ENCODE measurements at regions not wholly inside any gene's neighbourhood (a gene's known extent, or its start where the extent isn't known, plus 50 kb on each side); places are given as distances from the start of the nearest gene placed in this dataset.

DNA sequence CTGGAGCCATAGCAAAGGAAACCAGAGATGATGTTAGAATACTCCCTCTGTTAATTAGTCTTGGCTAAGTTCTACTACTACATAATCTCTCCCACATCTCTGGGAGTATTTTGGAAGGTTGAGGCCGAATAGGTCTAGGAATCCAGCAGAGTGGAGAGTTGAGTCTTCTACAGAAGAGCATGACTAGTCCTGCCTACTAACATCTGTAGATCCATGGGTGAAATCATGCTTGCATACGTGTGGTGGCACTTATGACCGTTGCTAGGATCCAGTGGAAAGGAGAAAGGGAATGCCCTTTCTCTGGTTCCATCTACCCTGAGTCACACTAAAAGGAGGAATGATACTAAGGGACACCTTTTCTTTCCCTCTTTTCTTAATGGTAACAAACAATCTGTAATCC, 425.4 kb downstream of the KDM5D start:
- Histone ChIP-seq H3K36me3 (ENCODE audit: control insufficient read depth, insufficient read depth, low read length) (no peaks in the 10 kb centered on the region), H3K27me3 (ENCODE audit: control insufficient read depth, insufficient read depth, low read length) (no peaks in the 10 kb centered on the region), H3K9me3 (ENCODE audit: control insufficient read depth, low read length) (no peaks in the 10 kb centered on the region), H3K9ac (ENCODE audit: low read length) (no peak overlapping the region), H3K4me1 (ENCODE audit: control insufficient read depth, insufficient read depth, low read length) (peaks cover 12% of the 10 kb centered on the region), H3K4me3 (ENCODE audit: low read length) (no peak overlapping the region)

DNA sequence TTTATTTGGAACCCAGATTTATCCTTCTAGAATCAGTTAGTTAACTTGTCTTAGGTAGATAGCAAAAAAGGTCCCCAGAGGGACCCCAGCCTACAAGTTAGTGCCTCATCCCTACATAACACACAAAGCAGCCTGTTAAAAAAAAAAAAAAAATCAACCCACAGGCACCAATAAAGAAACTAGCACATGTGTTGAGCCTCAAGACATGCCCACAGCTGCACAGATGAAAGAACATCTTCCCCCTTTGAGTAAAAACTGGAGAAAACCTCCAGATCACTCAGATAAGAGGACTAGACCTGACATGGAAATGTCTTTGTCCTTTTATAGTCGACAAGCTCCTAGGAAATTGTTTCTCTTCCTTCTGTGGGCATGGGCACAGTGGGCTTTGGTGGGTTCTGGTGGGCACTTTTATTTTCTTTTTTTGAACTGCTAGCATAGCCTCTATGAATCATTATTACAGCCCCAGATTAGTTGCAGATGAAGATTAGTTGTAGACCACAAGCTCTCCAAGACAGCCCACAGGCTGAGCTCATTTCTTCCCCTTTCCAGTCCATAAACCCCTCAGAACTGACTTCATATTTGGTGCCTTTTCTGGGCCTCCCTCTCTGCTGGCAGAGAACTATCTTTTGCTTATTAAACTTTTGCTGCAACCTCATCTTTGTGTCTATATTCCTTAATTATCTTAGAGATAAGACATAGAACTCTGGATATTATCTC, 427.1 kb downstream of the KDM5D start:
- Histone ChIP-seq H3K36me3 (ENCODE audit: control insufficient read depth, insufficient read depth, low read length) (no peaks in the 10 kb centered on the region), H3K4me1 (ENCODE audit: control insufficient read depth, insufficient read depth, low read length) (peaks cover 6% of the 10 kb centered on the region), H3K4me3 (ENCODE audit: low read length) (no peak overlapping the region), H3K9ac (ENCODE audit: low read length) (no peak overlapping the region), H3K9me3 (ENCODE audit: control insufficient read depth, low read length) (no peaks in the 10 kb centered on the region), H3K27me3 (ENCODE audit: control insufficient read depth, insufficient read depth, low read length) (no peaks in the 10 kb centered on the region)

DNA sequence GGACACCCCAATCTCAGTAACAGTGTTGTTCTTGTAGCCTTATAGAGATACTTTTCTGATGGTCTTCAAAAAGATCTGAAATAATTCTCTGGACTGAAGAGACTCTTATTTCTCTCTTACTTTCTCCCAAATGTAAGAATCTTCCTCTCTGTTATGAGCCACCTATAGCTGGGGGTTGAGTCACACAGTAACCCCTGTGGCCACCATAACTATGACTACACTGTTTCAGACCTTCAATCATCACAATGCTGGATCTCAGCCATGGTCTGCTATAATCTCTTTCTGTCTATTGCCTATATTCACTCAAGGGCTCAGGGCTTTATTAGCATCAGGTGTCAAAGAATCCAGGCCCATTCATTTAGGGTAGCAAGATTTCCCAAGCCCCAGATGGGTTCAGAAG, 436.9 kb downstream of the KDM5D start:
- no peak overlapping the region for H3K9ac ChIP-seq (ENCODE audit: low read length)
- no peak overlapping the region for H3K4me3 ChIP-seq (ENCODE audit: low read length)
- H3K36me3 ChIP-seq (ENCODE audit: control insufficient read depth, insufficient read depth, low read length): no peaks in the 10 kb centered on the region
- H3K27me3 ChIP-seq (ENCODE audit: control insufficient read depth, insufficient read depth, low read length): no peaks in the 10 kb centered on the region
- peaks cover 3% of the 10 kb centered on the region for H3K4me1 ChIP-seq (ENCODE audit: control insufficient read depth, insufficient read depth, low read length)
- no peaks in the 10 kb centered on the region for H3K9me3 ChIP-seq (ENCODE audit: control insufficient read depth, low read length)

DNA sequence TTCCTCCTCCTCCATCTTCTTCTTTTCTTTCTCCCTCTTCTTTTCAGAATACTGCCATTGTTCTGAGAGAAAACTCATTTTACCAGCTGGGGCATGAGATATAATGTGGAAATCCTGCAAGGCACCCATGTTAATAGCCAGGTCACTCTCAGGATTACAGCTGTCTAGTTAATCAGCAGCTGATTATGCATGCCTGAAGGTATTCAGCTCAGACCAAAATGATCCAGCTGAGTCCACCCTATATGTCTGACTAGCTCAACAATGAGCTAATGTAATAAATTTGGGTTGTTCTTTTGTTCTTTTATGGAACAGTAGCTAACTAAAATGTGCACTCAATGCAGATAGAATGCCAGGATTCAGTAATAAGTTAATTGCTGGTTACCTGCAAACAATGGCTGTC, 441.4 kb downstream of the KDM5D start:
- H3K36me3 ChIP-seq (ENCODE audit: control insufficient read depth, insufficient read depth, low read length): no peaks in the 10 kb centered on the region

DNA sequence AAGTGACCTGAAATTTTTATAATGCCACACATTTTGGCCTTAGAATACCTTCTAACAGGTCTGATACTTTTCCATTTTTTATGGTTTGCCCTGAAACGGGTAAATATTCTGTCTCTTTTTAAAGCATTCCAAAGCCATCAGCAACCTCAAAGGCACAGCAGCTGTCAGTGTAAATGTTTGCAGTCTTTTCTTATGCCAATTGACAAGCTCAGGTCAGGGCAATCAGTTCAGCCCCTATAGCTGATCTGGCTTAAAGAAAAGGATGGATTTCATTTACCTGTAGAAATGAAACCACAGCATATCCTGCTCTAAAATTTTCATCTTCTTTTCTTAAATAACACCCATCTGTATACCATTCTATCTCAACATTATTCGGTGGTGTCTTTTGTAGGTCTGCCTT, 453.6 kb downstream of the KDM5D start:
- no peaks in the 10 kb centered on the region for H3K4me1 ChIP-seq (ENCODE audit: control insufficient read depth, insufficient read depth, low read length)
- H3K9me3 ChIP-seq (ENCODE audit: control insufficient read depth, low read length): no peaks in the 10 kb centered on the region
- no peak overlapping the region for H3K9ac ChIP-seq (ENCODE audit: low read length)
- H3K4me3 ChIP-seq (ENCODE audit: low read length): no peak overlapping the region
- no peaks in the 10 kb centered on the region for H3K36me3 ChIP-seq (ENCODE audit: control insufficient read depth, insufficient read depth, low read length)
- H3K27me3 ChIP-seq (ENCODE audit: control insufficient read depth, insufficient read depth, low read length): no peaks in the 10 kb centered on the region

More for the DNA sequence above, 441.4 kb downstream of the KDM5D start:
- no peaks in the 10 kb centered on the region for H3K27me3 ChIP-seq (ENCODE audit: control insufficient read depth, insufficient read depth, low read length)
- no peak overlapping the region for H3K4me3 ChIP-seq (ENCODE audit: low read length)
- no peak overlapping the region for H3K9ac ChIP-seq (ENCODE audit: low read length)
- H3K9me3 ChIP-seq (ENCODE audit: control insufficient read depth, low read length): no peaks in the 10 kb centered on the region
- peaks cover 3% of the 10 kb centered on the region for H3K4me1 ChIP-seq (ENCODE audit: control insufficient read depth, insufficient read depth, low read length)

DNA sequence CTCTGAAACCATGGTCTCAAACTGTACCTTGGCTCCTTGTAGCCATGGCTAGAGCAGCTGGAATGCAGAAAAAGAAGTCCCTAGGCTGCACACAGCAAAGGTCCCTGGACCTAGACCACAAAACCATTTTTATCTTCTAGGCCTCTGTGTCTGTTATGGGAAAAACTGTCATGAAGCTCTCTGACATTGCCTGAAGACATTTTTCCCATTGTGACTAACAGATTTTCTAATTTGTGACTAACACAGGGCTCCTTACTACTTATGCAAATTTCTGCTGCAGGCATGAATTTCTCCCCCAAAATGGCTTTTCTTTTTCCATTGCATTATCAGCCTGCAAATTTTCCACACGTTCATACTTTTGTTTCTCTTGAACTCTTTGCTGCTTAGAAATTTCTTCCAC, 470.4 kb downstream of the KDM5D start:
- Histone ChIP-seq H3K4me3 (ENCODE audit: low read length) (no peak overlapping the region), H3K9ac (ENCODE audit: low read length) (no peak overlapping the region), H3K9me3 (ENCODE audit: control insufficient read depth, low read length) (no peaks in the 10 kb centered on the region), H3K36me3 (ENCODE audit: control insufficient read depth, insufficient read depth, low read length) (no peaks in the 10 kb centered on the region), H3K4me1 (ENCODE audit: control insufficient read depth, insufficient read depth, low read length) (no peaks in the 10 kb centered on the region), H3K27me3 (ENCODE audit: control insufficient read depth, insufficient read depth, low read length) (no peaks in the 10 kb centered on the region)

DNA sequence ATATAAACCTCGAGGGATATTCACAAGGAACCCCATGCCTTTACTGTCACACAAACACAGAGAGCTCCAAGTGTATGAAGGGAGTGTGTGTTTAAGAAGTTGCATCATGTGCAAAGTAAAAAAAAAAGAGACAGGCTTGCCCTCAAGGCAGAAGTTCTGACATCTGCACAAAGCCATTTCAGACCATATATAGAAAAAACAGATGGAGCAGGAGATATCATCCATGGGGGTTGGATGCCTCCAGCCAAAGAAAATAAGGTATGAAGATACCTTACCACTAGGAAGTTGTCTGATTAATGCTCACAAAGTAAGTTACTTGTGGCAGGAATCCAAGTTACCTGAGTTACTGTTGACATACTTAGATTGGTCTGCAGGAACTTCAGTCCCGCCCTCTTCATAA, 476.2 kb downstream of the KDM5D start:
- no peaks in the 10 kb centered on the region for H3K27me3 ChIP-seq (ENCODE audit: control insufficient read depth, insufficient read depth, low read length)
- H3K9ac ChIP-seq (ENCODE audit: low read length): no peak overlapping the region
- no peaks in the 10 kb centered on the region for H3K9me3 ChIP-seq (ENCODE audit: control insufficient read depth, low read length)
- H3K36me3 ChIP-seq (ENCODE audit: control insufficient read depth, insufficient read depth, low read length): no peaks in the 10 kb centered on the region
- H3K4me3 ChIP-seq (ENCODE audit: low read length): no peak overlapping the region
- peaks cover 17% of the 10 kb centered on the region for H3K4me1 ChIP-seq (ENCODE audit: control insufficient read depth, insufficient read depth, low read length)

DNA sequence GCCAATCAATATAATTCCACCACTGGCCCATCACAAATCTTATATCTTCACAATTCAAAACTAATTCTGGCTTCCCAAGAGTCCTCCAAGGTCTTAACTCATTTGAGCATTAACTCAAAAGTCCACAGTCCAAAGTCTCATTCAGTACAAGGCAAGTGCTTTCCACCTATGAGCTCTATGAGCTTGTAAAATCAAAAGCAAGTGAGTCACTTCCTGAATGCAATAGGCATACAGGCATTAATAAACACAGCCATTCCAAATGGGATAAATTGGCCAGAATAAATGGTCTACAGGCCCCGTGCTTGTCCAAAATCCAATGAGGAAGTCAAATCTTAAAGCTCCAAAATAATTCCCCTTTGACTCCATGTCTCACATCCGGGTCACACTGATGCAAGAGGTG, 479.1 kb downstream of the KDM5D start:
- Histone ChIP-seq H3K4me3 (ENCODE audit: low read length) (no peak overlapping the region), H3K4me1 (ENCODE audit: control insufficient read depth, insufficient read depth, low read length) (peaks cover 17% of the 10 kb centered on the region), H3K27me3 (ENCODE audit: control insufficient read depth, insufficient read depth, low read length) (no peaks in the 10 kb centered on the region), H3K36me3 (ENCODE audit: control insufficient read depth, insufficient read depth, low read length) (no peaks in the 10 kb centered on the region), H3K9ac (ENCODE audit: low read length) (no peak overlapping the region), H3K9me3 (ENCODE audit: control insufficient read depth, low read length) (no peaks in the 10 kb centered on the region)

DNA sequence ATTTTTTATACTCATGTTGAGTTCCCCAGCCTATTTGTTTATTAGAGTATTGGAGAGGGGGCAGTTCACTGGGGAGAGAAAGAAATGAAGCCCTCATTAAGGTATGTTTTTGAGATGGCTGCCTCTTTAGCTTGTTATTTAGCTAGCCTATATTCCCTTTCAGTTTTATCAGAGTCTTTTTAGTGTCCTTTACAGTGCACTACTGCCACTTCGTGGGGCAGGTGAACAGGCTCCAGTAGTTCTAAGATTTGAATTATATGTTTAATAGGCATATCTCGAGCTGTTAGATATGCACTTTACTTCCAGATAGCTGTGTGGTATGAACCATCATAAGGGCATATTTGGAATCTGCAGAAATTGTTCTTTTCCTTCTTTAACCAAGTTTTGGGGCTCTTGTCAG, 482.2 kb downstream of the KDM5D start:
- no peak overlapping the region for H3K9ac ChIP-seq (ENCODE audit: low read length)
- H3K27me3 ChIP-seq (ENCODE audit: control insufficient read depth, insufficient read depth, low read length): no peaks in the 10 kb centered on the region
- H3K4me1 ChIP-seq (ENCODE audit: control insufficient read depth, insufficient read depth, low read length): peaks cover 11% of the 10 kb centered on the region
- H3K36me3 ChIP-seq (ENCODE audit: control insufficient read depth, insufficient read depth, low read length): no peaks in the 10 kb centered on the region
- no peaks in the 10 kb centered on the region for H3K9me3 ChIP-seq (ENCODE audit: control insufficient read depth, low read length)
- H3K4me3 ChIP-seq (ENCODE audit: low read length): no peak overlapping the region

DNA sequence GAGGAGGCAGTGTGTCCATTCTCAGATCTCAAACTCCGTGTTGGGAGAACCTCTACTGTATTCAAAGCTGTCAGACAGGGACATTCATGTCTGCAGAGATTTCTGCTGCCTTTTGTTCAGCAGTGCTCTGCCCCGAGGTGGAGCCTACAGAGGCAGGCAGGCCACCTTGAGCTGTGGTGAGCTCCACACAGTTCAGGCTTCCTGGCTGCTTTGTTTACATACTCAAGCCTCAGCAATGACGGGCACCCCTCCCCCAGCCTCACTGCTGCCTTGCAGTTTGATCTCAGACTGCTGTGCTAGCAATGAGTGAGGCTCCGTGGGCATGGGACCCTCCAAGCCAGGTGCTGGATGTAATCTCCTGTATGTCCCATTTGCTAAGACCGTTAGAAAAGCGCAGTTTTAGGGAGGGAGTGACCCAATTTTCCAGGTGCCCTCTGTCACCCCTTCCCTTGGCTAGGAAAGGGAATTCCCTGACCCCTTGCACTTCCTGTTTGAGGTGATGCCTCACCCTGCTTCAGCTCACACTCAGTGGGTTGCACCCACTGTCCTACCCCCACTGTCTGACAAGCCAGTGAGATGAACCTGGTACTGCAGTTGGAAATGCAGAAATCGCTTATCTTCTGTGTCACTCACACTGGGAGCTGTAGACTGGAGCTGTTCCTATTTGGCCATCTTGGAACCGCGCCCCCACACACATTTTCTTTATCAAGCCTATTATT, 458.9 kb upstream of the HSFY2 start:
- Histone ChIP-seq H3K4me1 (ENCODE audit: control insufficient read depth, insufficient read depth, low read length) (no peaks in the 10 kb centered on the region), H3K36me3 (ENCODE audit: control insufficient read depth, insufficient read depth, low read length) (no peaks in the 10 kb centered on the region), H3K4me3 (ENCODE audit: low read length) (no peak overlapping the region), H3K9me3 (ENCODE audit: control insufficient read depth, low read length) (no peaks in the 10 kb centered on the region), H3K9ac (ENCODE audit: low read length) (no peak overlapping the region), H3K27me3 (ENCODE audit: control insufficient read depth, insufficient read depth, low read length) (no peaks in the 10 kb centered on the region)

DNA sequence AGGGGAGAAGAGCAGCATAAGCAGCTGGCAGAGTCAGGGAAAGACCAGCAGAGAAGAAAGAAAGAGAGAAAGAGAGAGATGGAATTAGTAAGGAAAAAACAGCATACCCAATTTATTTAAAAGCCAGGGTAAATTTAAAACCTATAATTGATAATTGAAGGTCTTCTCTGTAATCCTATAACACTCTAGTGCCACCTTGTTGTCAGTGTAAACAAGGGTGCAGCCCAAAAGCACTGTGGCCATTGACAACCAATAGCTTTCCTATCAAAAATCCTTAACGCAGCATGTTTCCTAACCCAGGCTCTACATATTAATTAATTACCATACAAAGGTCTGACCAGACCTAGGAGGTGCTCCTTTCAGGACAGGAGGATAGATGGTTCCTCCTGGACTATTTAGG, 447.2 kb upstream of the HSFY2 start:
- no peaks in the 10 kb centered on the region for H3K27me3 ChIP-seq (ENCODE audit: control insufficient read depth, insufficient read depth, low read length)
- H3K4me1 ChIP-seq (ENCODE audit: control insufficient read depth, insufficient read depth, low read length): peaks cover 3% of the 10 kb centered on the region
- H3K9me3 ChIP-seq (ENCODE audit: control insufficient read depth, low read length): no peaks in the 10 kb centered on the region
- no peaks in the 10 kb centered on the region for H3K36me3 ChIP-seq (ENCODE audit: control insufficient read depth, insufficient read depth, low read length)
- no peak overlapping the region for H3K9ac ChIP-seq (ENCODE audit: low read length)
- H3K4me3 ChIP-seq (ENCODE audit: low read length): no peak overlapping the region

DNA sequence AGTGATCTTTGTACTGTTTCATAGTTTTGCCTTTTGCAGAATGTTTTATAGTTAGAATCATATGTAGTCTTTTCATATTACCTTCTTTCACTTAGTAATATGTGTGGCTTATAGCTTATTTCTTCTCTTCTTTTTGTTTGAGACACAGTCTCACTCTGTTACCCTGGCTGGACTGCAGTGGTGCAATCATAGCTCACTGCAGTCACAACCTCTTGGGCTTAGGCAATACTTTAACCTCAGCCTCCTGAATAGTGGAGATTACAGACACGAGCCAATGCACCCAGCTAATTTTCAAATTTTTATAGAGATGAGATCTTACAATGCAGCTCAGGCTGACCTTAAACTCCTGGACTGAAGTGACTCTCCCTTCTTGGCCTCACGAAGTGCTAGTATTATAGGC, 435.4 kb upstream of the HSFY2 start:
- H3K27me3 ChIP-seq (ENCODE audit: control insufficient read depth, insufficient read depth, low read length): no peaks in the 10 kb centered on the region
- no peak overlapping the region for H3K4me3 ChIP-seq (ENCODE audit: low read length)
- no peaks in the 10 kb centered on the region for H3K36me3 ChIP-seq (ENCODE audit: control insufficient read depth, insufficient read depth, low read length)
- H3K4me1 ChIP-seq (ENCODE audit: control insufficient read depth, insufficient read depth, low read length): no peaks in the 10 kb centered on the region
- H3K9ac ChIP-seq (ENCODE audit: low read length): no peak overlapping the region
- H3K9me3 ChIP-seq (ENCODE audit: control insufficient read depth, low read length): no peaks in the 10 kb centered on the region

All from mucosa of stomach (tissue), 1 donor.